ENCODE measurements at regions not wholly inside any gene's neighbourhood (a gene's known extent, or its start where the extent isn't known, plus 50 kb on each side); places are given as distances from the start of the nearest gene placed in this dataset.

DNA sequence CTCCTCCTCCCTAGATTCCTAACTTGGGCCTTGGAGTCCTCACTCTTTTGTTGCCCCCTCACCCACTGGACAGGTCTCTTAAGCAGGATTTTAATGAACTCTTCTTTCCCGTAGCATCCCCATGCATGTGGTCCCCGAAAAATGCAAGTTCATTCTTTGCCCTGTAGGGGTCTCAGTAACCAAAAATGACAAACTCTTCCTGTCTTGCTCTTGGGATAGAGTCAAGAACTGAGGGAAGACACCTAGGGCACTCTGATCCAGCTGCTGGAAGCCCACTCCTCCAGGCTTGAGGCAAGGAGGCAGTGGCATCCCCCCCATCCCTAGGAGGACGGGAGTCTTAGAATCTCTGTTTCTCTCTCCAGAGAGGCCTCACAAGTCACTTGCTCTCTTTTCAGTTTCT, 987.0 kb downstream of the DIAPH3 start:
- DNase-seq = peak in 1 of 5 experiments; percentile 0

DNA sequence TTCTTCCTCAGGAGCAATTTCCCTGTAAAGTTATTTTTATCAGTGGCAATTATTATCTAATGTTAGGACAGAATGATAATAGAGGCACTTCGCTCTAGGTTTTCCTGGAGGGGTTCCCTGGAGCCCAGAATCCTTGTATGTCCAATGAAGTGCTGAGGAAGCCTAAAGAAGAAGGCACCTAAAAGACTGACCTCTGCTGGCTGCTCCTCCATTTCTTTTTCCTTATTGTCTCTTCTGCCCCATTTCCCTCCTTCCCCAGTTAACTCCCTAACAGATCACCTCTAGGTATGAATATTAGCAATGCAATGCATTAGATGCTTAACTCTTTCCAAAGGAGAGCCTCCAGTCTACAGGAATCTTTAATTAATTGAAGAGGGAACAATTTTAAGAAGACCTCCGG, 985.4 kb downstream of the DIAPH3 start:
- DNase-seq = no peak

GRCh38 chr13:59182241-59182640, 981.5 kb downstream of the DIAPH3 start:
- DNase-seq = no peak

DNA sequence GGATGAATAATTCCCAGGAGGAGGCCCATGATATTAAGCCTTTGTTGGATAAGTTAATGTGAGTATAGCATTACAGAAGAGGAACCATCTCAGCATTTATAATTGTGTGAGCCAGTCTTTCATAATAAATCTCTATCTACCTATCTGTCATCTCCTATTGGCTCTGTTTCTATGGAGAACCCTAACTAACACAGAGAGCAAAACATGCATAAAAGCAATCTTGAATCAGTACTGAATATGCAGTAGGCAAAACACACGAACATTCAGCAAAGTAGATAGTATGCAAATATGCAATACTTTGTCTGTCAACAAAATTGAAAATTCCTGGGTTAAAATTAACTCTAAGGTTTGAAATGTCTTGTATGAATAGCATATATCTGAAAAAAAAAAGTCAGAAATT, 966.3 kb downstream of the DIAPH3 start:
- DNase-seq = no peak

DNA sequence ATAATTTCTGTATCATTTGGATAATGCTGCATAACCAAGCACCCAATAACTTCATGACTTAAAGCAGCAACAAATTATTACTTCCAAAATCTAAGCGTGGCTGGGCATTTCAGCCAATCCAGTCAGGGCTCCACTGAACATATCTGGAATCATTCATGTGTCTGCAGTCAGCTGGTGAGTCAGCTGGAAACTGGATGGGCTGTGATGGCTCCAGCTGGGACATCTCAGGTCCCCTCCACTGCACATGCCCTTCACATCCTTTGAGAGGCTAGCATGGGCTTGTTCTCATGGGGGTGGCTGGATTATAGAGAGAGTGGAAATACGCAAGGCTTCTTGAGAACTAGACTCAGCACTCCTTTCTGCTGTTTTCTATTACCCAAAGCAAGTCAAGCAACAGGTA, 961.9 kb downstream of the DIAPH3 start:
- DNase-seq = no peak

GRCh38 chr13:59203855-59204254, 959.9 kb downstream of the DIAPH3 start:
- DNase-seq = no peak

DNA sequence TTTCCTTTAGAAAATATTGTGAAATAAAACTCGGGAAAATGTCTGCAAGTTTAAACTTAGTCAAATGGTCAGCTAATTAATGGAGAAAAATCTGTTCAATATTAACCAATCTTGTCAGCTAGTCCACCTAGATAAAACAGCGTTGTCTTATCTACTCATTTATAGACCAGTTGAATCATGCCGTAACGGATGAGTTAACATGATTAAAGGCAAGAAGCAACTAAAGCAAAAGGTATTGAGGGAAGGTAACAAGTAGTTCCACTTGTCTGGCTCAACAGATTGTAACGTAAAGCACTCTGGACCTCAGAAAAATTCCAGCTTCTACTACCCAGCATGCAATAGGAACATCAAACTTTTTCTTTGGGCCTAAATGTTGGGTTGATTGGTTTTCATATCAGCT, 958.2 kb downstream of the DIAPH3 start:
- DNase-seq = no peak

- no peak for DNase-seq
These were observed 955.1 kb downstream of the DIAPH3 start for GRCh38 chr13:59208405-59209195.

DNA sequence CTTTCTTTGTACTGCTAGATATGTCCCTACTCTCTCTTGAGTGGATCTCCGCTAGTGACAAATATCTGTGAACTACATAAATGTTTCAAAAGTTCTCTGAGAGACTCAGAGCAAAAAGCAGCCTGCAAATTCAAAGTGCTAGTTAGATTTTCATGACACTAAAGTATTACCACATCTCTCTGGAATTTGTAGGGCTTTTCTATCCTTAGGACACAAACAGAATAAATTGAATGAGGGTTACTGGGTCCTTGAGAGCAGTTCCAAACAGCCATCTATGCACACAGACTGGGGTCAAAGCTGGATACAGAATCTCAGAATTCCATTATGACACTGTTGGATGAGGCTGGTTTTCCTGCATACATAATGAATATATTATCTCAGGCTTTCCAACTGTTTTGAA, 953.2 kb downstream of the DIAPH3 start:
- DNase-seq = no peak

GRCh38 chr13:59211606-59212005, 952.1 kb downstream of the DIAPH3 start:
- no peak for DNase-seq

DNA sequence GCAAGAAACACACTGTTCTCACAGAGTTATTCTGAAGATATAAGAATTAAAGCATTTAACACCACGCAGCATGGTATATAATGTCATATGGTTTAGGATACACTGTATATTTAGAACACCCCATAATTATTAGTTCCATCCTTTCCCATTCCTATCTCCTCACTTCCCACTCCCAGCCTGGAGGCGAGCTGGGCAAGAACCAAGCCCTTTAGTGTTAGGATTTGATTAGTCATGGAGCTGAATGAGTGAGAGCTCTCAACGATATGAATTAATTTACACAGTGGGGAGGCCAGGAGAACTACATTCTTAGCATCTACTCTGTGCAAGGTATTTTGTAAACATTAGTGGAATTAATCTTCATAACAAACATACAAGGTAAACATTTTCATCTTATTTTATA, 934.3 kb downstream of the DIAPH3 start:
- DNase-seq = no peak

- DNase-seq = no peak
These were observed 933.9 kb downstream of the DIAPH3 start for GRCh38 chr13:59229861-59230260.

GRCh38 chr13:59230484-59231264, 933.1 kb downstream of the DIAPH3 start:
- peak in 1 of 5 experiments; percentile 1 for DNase-seq

GRCh38 chr13:59236309-59236919, 927.3 kb downstream of the DIAPH3 start:
- DNase-seq = no peak

GRCh38 chr13:59236944-59237343, 926.8 kb downstream of the DIAPH3 start:
- no peak for DNase-seq

GRCh38 chr13:59247171-59247570, 916.6 kb downstream of the DIAPH3 start:
- no peak for DNase-seq

DNA sequence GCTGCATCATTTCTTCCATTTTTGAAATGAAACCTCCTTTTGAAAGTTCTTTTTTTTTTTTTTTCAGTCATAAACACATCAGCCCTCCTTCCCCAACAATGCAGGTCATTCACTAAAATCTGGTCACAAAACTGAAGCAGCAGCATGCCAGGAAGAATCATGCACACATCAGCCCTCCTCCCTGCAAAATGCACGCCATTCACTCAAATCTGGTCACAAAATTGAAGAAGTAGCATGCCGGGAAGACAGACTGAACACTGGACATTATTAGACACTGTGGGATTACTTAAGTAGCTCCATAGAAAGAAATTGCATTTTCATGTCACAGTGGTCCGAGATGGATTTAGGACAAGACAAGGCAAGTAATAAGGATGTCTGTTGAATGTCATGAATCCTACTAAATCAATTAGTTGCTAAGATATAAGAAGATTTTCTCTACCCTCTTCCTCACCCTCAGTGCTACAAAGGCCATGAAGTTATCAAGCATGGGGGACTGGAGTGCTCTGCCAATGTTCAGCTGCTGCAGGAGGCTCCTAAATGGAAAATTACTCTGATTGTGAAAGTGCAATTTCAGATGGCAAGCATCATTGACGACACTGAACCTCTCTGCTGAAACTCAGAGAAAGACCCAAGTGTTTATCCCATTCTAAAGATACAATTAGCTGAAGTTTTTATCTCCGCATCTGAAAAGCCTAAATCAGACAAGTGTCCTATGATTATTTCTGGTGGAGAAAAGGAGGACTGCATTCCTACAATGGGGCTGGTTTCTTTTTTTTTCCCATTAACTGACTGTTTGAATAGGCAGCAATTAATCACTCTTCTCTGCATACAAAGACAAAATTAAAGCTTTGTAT, 913.2 kb downstream of the DIAPH3 start:
- DNase-seq = no peak

DNA sequence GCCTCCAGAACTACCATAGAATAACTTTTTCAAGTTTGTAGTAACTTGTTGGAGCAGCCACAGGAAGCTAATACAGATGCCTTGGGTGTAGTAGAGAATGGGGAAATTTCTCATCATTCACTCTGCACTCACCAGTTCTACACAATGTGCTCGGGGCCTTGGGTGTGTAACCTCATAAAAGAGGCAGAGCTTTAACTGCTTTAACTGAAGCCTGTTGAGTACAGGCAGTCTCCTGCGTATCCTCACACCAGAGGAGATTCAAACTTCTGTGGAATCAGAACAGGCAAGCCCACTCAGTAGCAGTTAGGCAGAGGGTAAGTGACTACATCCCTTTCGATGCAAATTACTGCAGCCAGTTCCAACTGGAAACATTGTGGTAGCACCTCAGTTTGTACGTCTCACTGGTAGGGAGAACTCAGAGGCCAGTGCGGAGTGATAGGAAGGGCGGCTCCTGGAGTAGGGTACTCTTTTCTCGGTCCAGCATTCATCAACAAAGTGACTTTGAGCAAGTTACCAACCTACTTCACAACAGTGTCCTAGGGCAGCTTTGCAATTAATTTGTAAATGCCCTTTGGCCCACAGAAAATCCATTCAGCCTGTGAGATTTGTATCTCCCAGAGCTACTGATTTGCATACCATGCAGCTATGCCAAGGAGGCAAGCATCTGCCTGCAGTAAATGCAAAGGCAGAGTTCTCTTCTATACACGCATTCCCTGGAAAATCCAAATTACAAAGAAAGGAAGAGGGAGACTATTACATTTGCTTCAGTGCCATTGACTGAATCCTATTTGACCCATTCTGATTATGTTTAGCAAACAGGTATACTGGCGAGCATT, 904.3 kb downstream of the DIAPH3 start:
- no peak for DNase-seq

- no peak for DNase-seq
These were observed 901.7 kb downstream of the DIAPH3 start for GRCh38 chr13:59261928-59262488.

DNA sequence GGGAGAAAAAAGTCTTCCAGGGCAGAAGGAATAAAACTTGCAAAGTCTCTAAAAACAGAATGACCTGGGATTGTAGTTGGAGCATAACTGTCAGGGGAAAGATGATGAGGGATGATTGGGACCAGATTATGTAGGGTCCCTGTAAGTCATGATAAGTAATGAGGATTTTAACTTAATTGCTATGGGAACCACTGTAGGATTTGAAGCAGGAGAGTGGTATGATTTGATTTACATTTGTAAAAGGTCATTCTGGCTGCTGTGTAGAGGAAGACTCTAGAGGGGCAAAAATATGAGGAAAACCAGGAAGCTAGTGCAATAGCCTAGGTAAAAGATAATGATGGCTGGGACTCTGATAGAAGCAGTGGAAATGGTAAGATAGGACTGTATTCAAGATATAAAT, 900.2 kb downstream of the DIAPH3 start:
- no peak for DNase-seq

DNA sequence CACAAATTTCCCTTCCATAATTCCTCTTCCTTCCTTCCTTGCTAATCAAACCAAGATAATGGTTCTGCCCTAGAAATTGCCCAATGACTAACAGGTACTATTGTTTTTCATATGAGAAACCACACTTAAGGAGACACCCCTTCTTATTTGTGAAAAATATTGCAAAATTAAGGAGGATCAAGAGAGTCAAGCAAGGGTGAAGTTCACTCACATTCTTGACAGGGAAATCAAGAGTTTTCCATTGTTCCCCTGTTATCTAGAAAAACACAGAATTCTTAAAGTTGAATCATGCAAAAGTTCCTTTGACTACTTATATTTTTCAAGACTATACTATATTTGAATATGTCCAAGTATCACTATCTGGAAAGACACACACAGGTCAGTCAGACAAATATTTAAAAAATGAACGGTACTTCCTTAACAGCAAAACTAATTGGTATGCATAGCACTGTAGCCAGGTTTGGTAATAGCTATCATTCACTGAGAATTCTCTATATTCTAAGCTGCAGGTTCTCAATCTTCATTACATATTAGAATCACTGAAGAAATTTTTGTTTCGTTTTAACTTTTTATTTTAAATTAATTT, 897.2 kb downstream of the DIAPH3 start:
- DNase-seq = no peak

Data from T-helper 2 cell (primary cell).